H9 (cell line): ENCODE measurements at regions not wholly inside any gene's neighbourhood (a gene's known extent, or its start where the extent isn't known, plus 50 kb on each side); places are given as distances from the start of the nearest gene placed in this dataset.

Experiments
- DNase-seq: peaks from one replicate; pipeline ENCODE4 v3.0.0-alpha.2; 2017
- H2AFZ ChIP-seq: one replicate; pipeline ENCODE4 v1.6.1; 2013; ENCODE audit warnings: mild to moderate bottlenecking, low read length, control low read depth, moderate library complexity
- H2AK5ac ChIP-seq: 2 replicates; pipeline ENCODE4 v1.6.1; 2013; ENCODE audit warnings: low read length, control low read depth, mixed read lengths; ENCODE audit not compliant: insufficient read length
- H2BK120ac ChIP-seq: one replicate; pipeline ENCODE4 v1.6.1; 2013; ENCODE audit warnings: low read depth, mild to moderate bottlenecking, low read length, control low read depth, inconsistent platforms; ENCODE audit not compliant: poor library complexity, severe bottlenecking
- H2BK12ac ChIP-seq: 2 replicates; pipeline ENCODE4 v1.6.1; 2013; ENCODE audit warnings: low read length, control low read depth, mixed read lengths, low read depth; ENCODE audit not compliant: insufficient read length
- H2BK15ac ChIP-seq: 2 replicates; pipeline ENCODE4 v1.6.1; 2013; ENCODE audit warnings: low read depth, low read length, control low read depth
- H2BK20ac ChIP-seq: one replicate; pipeline ENCODE4 v1.6.1; 2013; ENCODE audit warnings: low read depth, mild to moderate bottlenecking, low read length, control low read depth, inconsistent platforms; ENCODE audit not compliant: poor library complexity, severe bottlenecking
- H2BK5ac ChIP-seq: 2 replicates; pipeline ENCODE4 v1.6.1; 2013; ENCODE audit warnings: low read length, control low read depth, mixed read lengths; ENCODE audit not compliant: insufficient read length
- H3K14ac ChIP-seq: 2 replicates; pipeline ENCODE4 v1.6.1; 2013; ENCODE audit warnings: low read length, control low read depth; ENCODE audit not compliant: insufficient read depth
- H3K18ac ChIP-seq: 2 replicates; pipeline ENCODE4 v1.6.1; 2013; ENCODE audit warnings: low read depth, mild to moderate bottlenecking, mixed read lengths, low read length, control low read depth; ENCODE audit not compliant: insufficient read length
- H3K23ac ChIP-seq: 2 replicates; pipeline ENCODE4 v1.6.1; 2013; ENCODE audit warnings: low read length, control low read depth, mixed read lengths, low read depth; ENCODE audit not compliant: insufficient read length
- H3K23me2 ChIP-seq: 2 replicates; pipeline ENCODE4 v1.6.1; 2013; ENCODE audit warnings: low read depth, mild to moderate bottlenecking, mixed read lengths, low read length, control low read depth; ENCODE audit not compliant: insufficient read length, poor library complexity, severe bottlenecking
- H3K27ac ChIP-seq: 2 replicates; pipeline ENCODE4 v1.5.1; 2013; ENCODE audit warnings: low read length, control low read depth, mixed read lengths, low read depth; ENCODE audit not compliant: insufficient read length
- H3K27me3 ChIP-seq: 2 replicates; pipeline ENCODE4 v1.6.1; 2013; ENCODE audit warnings: low read length, control low read depth, inconsistent platforms; ENCODE audit not compliant: insufficient read depth
- H3K4ac ChIP-seq: 2 replicates; pipeline ENCODE4 v1.6.1; 2013; ENCODE audit warnings: low read depth, mild to moderate bottlenecking, control low read depth, inconsistent platforms, low read length, moderate library complexity
- H3K4me1 ChIP-seq: 2 replicates; pipeline ENCODE4 v1.6.1; 2013; ENCODE audit warnings: low read length, control low read depth, inconsistent platforms; ENCODE audit not compliant: insufficient read depth
- H3K4me2 ChIP-seq: 2 replicates; pipeline ENCODE4 v1.6.1; 2013; ENCODE audit warnings: low read length, control low read depth, mixed read lengths; ENCODE audit not compliant: insufficient read length, insufficient read depth
- H3K56ac ChIP-seq: 2 replicates; pipeline ENCODE4 v1.6.1; 2013; ENCODE audit warnings: low read depth, mild to moderate bottlenecking, mixed read lengths, low read length, control low read depth; ENCODE audit not compliant: insufficient read length
- H3K79me1 ChIP-seq: 2 replicates; pipeline ENCODE4 v1.6.1; 2013; ENCODE audit warnings: low read depth, mild to moderate bottlenecking, moderate library complexity, low read length, control low read depth, inconsistent platforms; ENCODE audit not compliant: insufficient read depth, poor library complexity, severe bottlenecking
- H3K79me2 ChIP-seq: 2 replicates; pipeline ENCODE4 v1.6.1; 2013; ENCODE audit warnings: low read length, control low read depth, inconsistent platforms; ENCODE audit not compliant: insufficient read depth
- H3K9ac ChIP-seq: 2 replicates; pipeline ENCODE4 v1.6.1; 2013; ENCODE audit warnings: low read length, control low read depth, mixed read lengths; ENCODE audit not compliant: insufficient read length; ENCODE audit errors: extremely low read depth
- H3K9me3 ChIP-seq: one replicate; pipeline ENCODE4 v1.6.1; 2013; ENCODE audit warnings: low read depth, low read length, inconsistent platforms; ENCODE audit not compliant: control insufficient read depth
- H3T11ph ChIP-seq: one replicate; pipeline ENCODE4 v1.6.1; 2013; ENCODE audit warnings: mild to moderate bottlenecking, low read length, control low read depth, inconsistent platforms
- H4K20me1 ChIP-seq: one replicate; pipeline ENCODE4 v1.6.1; 2013; ENCODE audit not compliant: control insufficient read depth, insufficient read length, insufficient read depth
- H4K5ac ChIP-seq: 2 replicates; pipeline ENCODE4 v1.6.1; 2013; ENCODE audit warnings: low read depth, mild to moderate bottlenecking, mixed read lengths, low read length, control low read depth; ENCODE audit not compliant: insufficient read length
- H4K8ac ChIP-seq: replicated peaks from 2 replicates; pipeline ENCODE4 v1.6.1; 2013; ENCODE audit warnings: low read length, control low read depth, mixed read lengths, low read depth; ENCODE audit not compliant: insufficient read length
- H4K91ac ChIP-seq: 2 replicates; pipeline ENCODE4 v1.6.1; 2013; ENCODE audit warnings: low read depth, mild to moderate bottlenecking, moderate library complexity, mixed read lengths, low read length, control low read depth; ENCODE audit not compliant: insufficient read length
- H3K27ac Mint-ChIP-seq, 3 experiments: 2 replicates in 2 of 3; 3 replicates in 1 of 3; pipeline ENCODE4 v1.8.0; 2020 to 2021; ENCODE audit warnings: mixed read lengths in 3 of 3, mild to moderate bottlenecking in 1 of 3, moderate library complexity in 1 of 3
- H3K27me3 Mint-ChIP-seq: 2 replicates; pipeline ENCODE4 v1.8.0; 2021; ENCODE audit warnings: low read depth, mild to moderate bottlenecking, moderate library complexity, mixed read lengths
- H3K36me3 Mint-ChIP-seq, 3 experiments: 2 replicates in 2 of 3; 3 replicates in 1 of 3; pipeline ENCODE4 v1.8.0; 2020 to 2021; ENCODE audit warnings: low read depth in 3 of 3, mixed read lengths in 3 of 3; ENCODE audit not compliant: insufficient read depth in 1 of 3
- H3K4me1 Mint-ChIP-seq, 2 experiments: 2 replicates each; pipeline ENCODE4 v1.8.0; 2020; ENCODE audit warnings: mixed read lengths in 2 of 2
- H3K4me3 Mint-ChIP-seq, 2 experiments: 2 replicates in 1 of 2; 3 replicates in 1 of 2; pipeline ENCODE4 v1.8.0; 2020 to 2021; ENCODE audit warnings: mild to moderate bottlenecking in 2 of 2, mixed read lengths in 2 of 2, moderate library complexity in 1 of 2
- H3K9me3 Mint-ChIP-seq, 2 experiments: 2 replicates in 1 of 2; 3 replicates in 1 of 2; pipeline ENCODE4 v1.8.0; 2020; ENCODE audit warnings: mild to moderate bottlenecking in 2 of 2, mixed read lengths in 2 of 2, moderate library complexity in 1 of 2
- CTCF ChIP-seq: fragments of 200-600 bp; sonication (generic); conservative IDR thresholded peaks from 3 replicates; pipeline ENCODE4 v1.8.0; 2021; ENCODE audit warnings: antibody characterized with exemption, mild to moderate bottlenecking
- WGBS: extraction: QIAGEN DNeasy Blood & Tissue Kit; methylation state at CpG from one replicate; pipeline ENCODE4 v1.1.7; 2013; ENCODE audit warnings: missing lambda C conversion rate, low lambda C conversion rate, mixed read lengths; ENCODE audit not compliant: insufficient read length; ENCODE audit errors: extremely low coverage; 5-methylcytosine and 5-hydroxymethylcytosine counted together

GRCh38 chr2:66239655-66240054, 195.3 kb upstream of the MEIS1 start:
- no peaks in the 10 kb centered on the region for H3K79me1 ChIP-seq
- Mint-ChIP-seq H3K9me3 (no peaks in the 10 kb centered on the region), H3K27me3 (peaks cover 2% of the 10 kb centered on the region; the same call in 1 of the 2 replicates), H3K4me3 (no peak overlapping the region), H3K36me3 (no peaks in the 10 kb centered on the region; a peak in 2 of 7 replicates), H3K27ac (no peak overlapping the region), H3K4me1 (peaks cover 15 to 30% of the 10 kb centered on the region in 2 experiments)
- no peak overlapping the region for H3K4ac ChIP-seq
- H3K9ac ChIP-seq: no peak overlapping the region
- TF ChIP-seq CTCF: no peak
- H4K20me1 ChIP-seq: no peaks in the 10 kb centered on the region
- WGBS: no CpG with 5 or more reads among the region's 7 CpGs
- no peak overlapping the region for H2BK12ac ChIP-seq
- DNase-seq: no peak
- no peak overlapping the region for H3K18ac ChIP-seq
- H4K5ac ChIP-seq: no peak overlapping the region
- no peak overlapping the region for H4K8ac ChIP-seq
- H3K27me3 ChIP-seq: no peaks in the 10 kb centered on the region
- no peak overlapping the region for H2AK5ac ChIP-seq
- H3T11ph ChIP-seq: no peak overlapping the region
- H3K56ac ChIP-seq: no peak overlapping the region
- H2BK20ac ChIP-seq: no peak overlapping the region
- no peak overlapping the region for H3K27ac ChIP-seq
- H3K14ac ChIP-seq: no peak overlapping the region
- H3K23me2 ChIP-seq: no peaks in the 10 kb centered on the region
- H2BK5ac ChIP-seq: no peak overlapping the region
- H3K4me2 ChIP-seq: no peak overlapping the region
- no peak overlapping the region for H3K23ac ChIP-seq
- H2BK120ac ChIP-seq: no peak overlapping the region
- no peaks in the 10 kb centered on the region for H3K9me3 ChIP-seq
- H4K91ac ChIP-seq: no peak overlapping the region
- H3K4me1 ChIP-seq: no peaks in the 10 kb centered on the region; the same call in 1 of the 2 replicates
- no peaks in the 10 kb centered on the region for H3K79me2 ChIP-seq
- H2AFZ ChIP-seq: no peak overlapping the region
- no peak overlapping the region for H2BK15ac ChIP-seq
